GM19023 (cell line): ENCODE measurements at regions not wholly inside any gene's neighbourhood (a gene's known extent, or its start where the extent isn't known, plus 50 kb on each side); places are given as distances from the start of the nearest gene placed in this dataset.

Source experiments
- ATAC-seq: cut with Tn5 transposase; IDR thresholded peaks from one replicate; pipeline ENCODE4 v1.9.1; 2021; ENCODE audit warnings: mild to moderate bottlenecking, moderate library complexity; ENCODE audit not compliant: unreplicated experiment

- ATAC-seq = no peak
These were observed 176.7 kb upstream of the GOLIM4 start for GRCh38 chr3:168272343-168272985.

DNA sequence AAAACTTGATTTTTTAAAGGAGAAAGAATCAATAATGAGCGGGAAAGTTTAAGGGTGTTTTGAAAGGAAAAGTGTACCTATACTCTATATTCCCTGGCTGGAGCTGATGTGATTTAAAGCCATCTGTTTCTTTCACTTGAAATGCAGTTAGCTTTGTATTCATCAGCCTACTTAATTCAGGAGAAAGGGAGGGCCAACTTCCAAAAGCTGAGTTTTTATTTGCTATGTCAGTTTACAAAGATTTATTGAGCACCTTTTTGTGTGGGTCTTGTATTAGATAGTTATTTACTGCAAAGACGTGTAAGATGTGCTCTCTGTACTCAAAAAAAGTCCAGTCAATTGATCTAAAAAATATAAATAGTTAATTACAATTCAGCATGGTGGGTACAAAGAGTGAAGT lies 176.2 kb upstream of the GOLIM4 start:
- ATAC-seq = no peak

DNA sequence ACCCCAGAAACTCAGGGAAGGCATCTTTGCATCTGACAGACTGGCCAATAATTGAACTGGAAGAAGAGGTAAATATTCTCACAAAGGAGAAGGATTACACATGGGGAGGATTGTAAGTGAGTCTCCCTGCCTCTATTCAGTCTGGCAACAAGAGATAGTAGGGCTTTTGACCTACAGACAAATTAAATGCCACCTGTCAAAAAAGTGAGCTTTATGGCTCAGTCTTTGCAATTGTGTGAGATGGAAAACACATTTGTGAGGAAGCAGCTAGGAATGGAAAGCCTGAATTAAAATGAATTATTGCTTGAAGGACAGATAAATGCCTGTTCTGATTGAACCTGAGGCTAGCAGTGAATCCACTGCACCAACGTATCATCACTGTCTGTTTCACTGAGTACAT lies 173.3 kb upstream of the GOLIM4 start:
- no peak for ATAC-seq

- ATAC-seq = no peak
These were observed 171.5 kb upstream of the GOLIM4 start for GRCh38 chr3:168267179-168267578.

GRCh38 chr3:168266335-168266734 lies 170.6 kb upstream of the GOLIM4 start:
- no peak for ATAC-seq

DNA sequence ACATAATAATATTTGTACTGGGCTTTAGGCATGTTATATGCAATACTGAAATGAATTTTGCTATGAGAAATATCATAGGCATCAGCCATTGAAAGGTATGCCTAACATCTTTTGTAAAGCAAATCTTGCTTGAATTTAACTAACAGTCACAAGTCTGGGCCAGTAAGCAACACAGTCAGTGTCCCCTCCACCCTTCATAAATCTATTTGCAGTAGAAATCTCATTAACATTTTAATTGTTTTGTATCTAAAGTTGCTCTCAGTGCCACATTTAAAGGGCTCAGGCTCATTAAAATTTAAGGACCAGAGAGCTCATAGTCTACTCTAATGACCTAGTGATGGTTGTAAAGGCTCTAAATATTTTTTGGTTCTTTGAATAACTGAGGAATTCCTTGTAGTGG lies 167.2 kb upstream of the GOLIM4 start:
- no peak for ATAC-seq

DNA sequence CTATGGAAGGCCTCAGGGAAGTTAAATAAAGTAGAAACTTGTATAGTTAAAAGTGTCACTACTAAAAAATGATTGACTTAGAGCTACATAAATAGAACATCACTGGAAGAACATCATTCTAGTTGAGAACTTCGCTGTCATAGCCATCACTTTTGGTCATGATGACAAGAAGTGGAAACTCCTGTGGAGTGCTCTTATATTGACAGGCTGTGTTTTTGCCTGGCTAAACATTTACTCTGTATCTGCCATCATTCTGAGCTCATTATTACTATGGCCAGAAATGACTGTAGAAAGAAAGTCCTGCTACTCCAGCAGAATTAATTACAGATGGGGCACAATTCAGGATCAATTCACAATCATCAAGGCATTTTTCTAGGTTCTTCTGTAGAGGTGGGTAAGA lies 165.1 kb upstream of the GOLIM4 start:
- ATAC-seq = peak; percentile 77

DNA sequence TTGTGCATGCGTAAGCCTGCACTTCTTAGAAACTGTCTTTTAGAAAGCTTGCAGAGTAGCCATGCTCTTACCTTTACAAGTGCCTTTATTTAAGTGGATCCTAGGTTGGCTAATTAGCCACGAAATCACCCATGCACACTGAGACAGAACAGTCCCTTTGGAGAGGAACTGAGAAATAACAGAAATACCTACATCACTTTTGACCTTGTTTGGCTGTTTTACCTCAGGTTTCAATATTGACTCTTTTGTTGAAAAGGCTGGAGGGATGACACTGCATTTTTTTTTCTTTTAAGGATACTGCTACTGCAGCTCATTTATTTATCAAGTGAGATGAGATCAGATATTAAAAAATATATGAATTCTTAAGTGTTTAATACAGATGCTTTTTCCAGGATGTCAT lies 155.6 kb upstream of the GOLIM4 start:
- ATAC-seq = peak; percentile 26

- peak; percentile 10 for ATAC-seq
These were observed 154.7 kb upstream of the GOLIM4 start for GRCh38 chr3:168250415-168250861.

- peak; percentile 72 for ATAC-seq
These were observed 154.1 kb upstream of the GOLIM4 start for GRCh38 chr3:168249550-168250414.

DNA sequence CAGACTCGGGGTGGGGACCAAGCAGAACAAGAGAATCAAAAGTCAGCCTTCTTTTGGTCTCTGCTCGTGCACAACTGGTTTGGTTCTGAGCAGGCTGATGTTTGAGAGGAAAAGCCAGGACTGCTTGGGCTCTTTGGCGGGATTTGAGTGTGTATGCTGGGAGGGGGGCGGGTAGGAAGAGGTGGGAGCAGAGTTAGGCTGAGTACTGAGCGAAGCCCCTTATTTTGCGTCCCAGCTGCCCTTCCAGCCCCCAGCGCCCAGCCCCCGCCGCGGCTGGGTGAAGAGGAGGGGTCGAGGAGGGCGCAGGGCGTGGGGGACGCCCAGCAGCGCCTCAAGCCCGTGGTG lies 153.5 kb upstream of the GOLIM4 start:
- ATAC-seq = peak; percentile 5

DNA sequence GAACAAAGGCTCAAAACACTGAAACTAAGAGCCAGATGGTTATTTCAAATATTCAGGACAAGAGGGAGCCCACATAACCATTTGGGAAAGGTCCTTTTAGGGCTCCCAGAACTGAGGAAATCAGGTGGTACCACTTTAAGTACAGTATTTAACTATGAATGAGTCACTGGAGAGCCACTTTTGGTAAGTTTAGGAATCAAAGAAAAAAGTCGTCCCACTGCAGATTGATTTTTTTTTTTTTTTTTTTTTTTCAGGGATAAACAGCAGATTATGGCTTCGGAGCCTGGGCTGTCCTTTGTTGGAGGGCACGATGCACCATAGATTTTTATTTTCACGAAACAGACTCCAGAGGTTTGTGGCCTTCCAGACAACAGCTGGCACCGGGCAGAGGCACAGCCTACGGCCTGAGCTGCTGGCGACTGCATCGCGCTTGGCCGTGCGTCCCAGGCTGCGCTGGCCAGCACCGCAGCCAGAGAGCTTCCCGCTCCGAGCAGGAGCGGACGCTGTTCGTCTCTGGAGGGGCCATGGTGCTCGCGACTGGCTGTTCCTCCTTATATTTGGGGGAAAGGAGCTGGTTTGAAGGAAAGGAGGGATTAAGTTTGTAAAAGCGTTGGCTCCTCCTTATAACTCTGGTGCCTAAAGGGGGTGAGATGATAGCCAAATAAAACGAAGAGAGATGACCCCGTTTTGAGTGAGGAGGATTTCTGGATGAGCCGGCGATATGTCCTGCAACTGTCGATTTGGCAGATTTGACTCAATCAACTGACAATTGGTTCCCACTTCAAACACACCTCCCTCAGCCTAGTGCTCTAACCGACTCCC lies 152.9 kb upstream of the GOLIM4 start:
- peak; percentile 10 for ATAC-seq

DNA sequence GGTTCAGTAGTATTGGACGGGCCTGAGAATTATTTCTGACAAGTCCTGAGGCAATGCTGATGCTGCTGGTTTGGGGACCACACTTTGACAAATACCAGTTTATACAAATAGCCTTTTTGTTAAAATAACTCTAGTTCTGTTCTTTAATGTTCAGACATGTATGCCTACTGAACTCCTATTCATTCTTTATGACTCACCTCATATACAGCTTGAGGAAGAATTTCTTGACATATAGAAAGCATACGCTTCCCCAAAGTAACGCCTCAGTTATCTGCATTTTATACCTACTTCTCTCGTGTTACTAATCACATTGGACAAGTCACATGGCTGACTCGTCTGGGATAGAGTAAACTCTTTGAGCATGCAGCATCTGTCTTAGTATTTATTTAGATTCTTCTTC lies 145.4 kb upstream of the GOLIM4 start:
- no peak for ATAC-seq

DNA sequence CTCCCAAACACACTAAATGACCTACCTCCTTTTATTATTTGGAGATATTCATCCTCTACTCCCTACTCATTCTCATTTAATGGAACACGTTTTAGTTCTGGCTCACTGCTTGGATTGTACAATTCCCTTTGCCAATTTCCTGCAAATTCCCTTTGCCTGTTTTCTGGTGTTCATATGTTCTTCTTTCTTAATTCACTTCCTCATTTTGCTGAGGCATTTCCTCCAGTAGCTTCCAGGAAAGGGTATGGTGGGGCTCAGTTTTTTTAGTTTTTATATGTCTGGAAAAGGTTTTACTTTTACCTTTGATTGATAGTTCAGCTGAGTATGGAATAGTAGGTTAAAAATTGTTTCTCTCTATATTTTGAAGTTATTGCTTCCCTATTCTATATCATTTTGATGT lies 143.6 kb upstream of the GOLIM4 start:
- no peak for ATAC-seq

DNA sequence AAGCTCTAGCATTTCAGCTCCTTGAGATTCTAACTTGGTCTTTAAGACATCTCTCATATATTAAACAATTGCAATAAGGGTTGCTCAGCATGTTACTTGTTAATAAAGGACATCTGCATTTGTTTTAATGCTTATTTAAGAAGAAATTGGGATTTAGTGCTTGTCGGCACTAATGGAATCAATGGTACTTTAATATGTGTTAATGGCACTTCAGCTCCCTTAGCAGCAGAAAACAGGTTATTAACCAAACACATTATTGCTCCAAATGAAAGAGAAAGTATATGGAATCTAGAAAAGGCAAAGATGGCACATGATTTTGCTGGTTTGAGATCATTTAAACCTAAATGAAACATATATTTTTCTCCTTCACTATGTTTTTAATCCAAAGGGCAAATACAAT lies 137.3 kb upstream of the GOLIM4 start:
- no peak for ATAC-seq

DNA sequence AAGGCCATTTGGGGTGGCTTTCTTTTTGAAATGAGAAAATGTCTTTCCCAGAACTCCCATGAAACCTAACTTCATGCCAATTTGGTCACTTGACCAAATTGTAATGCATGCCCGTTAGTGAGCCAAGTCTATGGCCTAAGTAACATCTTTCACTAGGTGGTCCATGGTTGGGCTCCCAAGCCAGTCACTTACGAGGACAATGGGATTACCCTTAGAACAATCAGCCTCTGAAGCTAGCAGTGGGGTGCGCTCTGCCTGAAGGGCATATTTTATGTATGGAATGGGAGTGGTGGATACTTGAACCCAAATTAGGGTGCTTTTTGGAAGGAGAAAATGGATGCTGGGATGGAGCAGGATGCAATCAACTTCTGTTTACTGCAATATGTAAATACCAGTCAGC lies 127.4 kb upstream of the GOLIM4 start:
- ATAC-seq = no peak

GRCh38 chr3:168220556-168220955 lies 124.8 kb upstream of the GOLIM4 start:
- no peak for ATAC-seq

- ATAC-seq = no peak
These were observed 123.8 kb upstream of the GOLIM4 start for GRCh38 chr3:168219530-168219929.

DNA sequence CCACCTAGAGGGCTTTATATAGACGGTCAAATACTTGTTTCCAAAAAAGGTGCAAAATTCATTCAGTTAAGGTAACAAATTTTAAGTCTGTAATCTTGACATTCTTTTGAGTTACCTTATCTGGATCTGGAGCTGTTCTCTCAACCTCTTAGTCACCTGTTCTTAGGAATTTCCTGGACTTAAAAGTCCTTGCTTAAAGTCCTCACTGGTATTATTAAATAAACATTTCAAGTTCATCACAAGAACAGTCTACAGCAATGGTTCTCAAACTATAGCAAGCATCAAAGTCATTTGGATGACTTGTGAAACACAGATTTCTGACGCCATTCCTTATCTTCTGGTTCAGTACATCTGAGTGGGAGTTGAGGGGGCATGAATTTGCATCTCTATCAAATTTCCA lies 122.9 kb upstream of the GOLIM4 start:
- no peak for ATAC-seq

GRCh38 chr3:168216851-168217250 lies 121.1 kb upstream of the GOLIM4 start:
- no peak for ATAC-seq

DNA sequence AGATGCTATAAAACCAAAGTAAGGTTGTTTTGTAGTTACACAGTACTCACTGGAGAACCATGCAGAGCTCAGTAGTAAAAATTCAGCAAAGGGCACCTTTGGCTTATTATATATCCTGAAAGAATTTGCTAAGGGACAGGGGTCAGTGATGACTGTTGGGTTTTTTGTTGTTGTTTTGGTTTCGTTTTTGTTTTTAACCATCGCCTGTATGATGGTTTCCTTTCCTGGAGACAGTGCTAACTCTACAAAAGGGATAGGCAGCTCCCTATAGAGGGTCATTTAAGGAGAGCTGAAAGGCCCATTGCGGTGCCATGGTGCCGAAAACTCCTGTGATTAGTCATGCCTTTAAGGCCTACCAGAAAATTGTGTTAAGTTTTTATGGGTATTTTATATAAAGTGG lies 118.2 kb upstream of the GOLIM4 start:
- ATAC-seq = peak; percentile 84
